Activated CD8-positive, alpha-beta T cell treated with anti-CD3 and anti-CD28 coated beads for 36 hours (primary cell): ENCODE measurements at regions not wholly inside any gene's neighbourhood (a gene's known extent, or its start where the extent isn't known, plus 50 kb on each side); places are given as distances from the start of the nearest gene placed in this dataset.
"Not testable (repeated sequence)": the region's sequence is repeated elsewhere in the genome, so short reads cannot be mapped to it uniquely, and the experiment has no call there.

ENCODE experiments used
- ATAC-seq: fragments of 200-7000 bp; cut with Tn5 transposase; one replicate; pipeline ENCODE4 v1.10.0; 2021; ENCODE audit warnings: mild to moderate bottlenecking, moderate library complexity
- CTCF ChIA-PET: fragments of 350-600 bp; sonication (Branson Sonifier 250); formaldehyde crosslinking; loops from one replicate; lab custom pipeline; 2021; ENCODE audit warnings: antibody characterized with exemption; lab: Charles Lee
- POLR2A ChIA-PET: fragments of 350-600 bp; sonication (Branson Sonifier 250); formaldehyde crosslinking; loops from one replicate; lab custom pipeline; 2021; ENCODE audit warnings: antibody characterized with exemption; lab: Charles Lee
- DNase-seq: peaks from one replicate; pipeline ENCODE4 v3.0.0-alpha.2; 2020
- H3K27ac Mint-ChIP-seq: one replicate; pipeline ENCODE4 v1.8.0; 2021; ENCODE audit warnings: mild to moderate bottlenecking, mixed read lengths
- H3K27me3 Mint-ChIP-seq: one replicate; pipeline ENCODE4 v1.8.0; 2021; ENCODE audit warnings: mixed read lengths
- H3K36me3 Mint-ChIP-seq: one replicate; pipeline ENCODE4 v1.8.0; 2021; ENCODE audit warnings: low read depth, mixed read lengths
- H3K4me1 Mint-ChIP-seq: one replicate; pipeline ENCODE4 v1.8.0; 2021; ENCODE audit warnings: low read depth, mixed read lengths
- H3K4me3 Mint-ChIP-seq: one replicate; pipeline ENCODE4 v1.8.0; 2021; ENCODE audit warnings: mild to moderate bottlenecking, moderate library complexity, mixed read lengths
- H3K9me3 Mint-ChIP-seq: one replicate; pipeline ENCODE4 v1.8.0; 2021; ENCODE audit warnings: mixed read lengths
- intact Hi-C: fragments of 100-400 bp; cut with micrococcal nuclease; formaldehyde crosslinking; loops from one replicate; pipeline ENCODE4 v1.10.0; 2022
- TF ChIP-seq, protein P1 (sequence below): fragments of 200-600 bp; IDR thresholded peaks from one replicate; pipeline ENCODE4 v1.8.0; 2022; ENCODE audit warnings: antibody characterized with exemption, mild to moderate bottlenecking

DNA sequence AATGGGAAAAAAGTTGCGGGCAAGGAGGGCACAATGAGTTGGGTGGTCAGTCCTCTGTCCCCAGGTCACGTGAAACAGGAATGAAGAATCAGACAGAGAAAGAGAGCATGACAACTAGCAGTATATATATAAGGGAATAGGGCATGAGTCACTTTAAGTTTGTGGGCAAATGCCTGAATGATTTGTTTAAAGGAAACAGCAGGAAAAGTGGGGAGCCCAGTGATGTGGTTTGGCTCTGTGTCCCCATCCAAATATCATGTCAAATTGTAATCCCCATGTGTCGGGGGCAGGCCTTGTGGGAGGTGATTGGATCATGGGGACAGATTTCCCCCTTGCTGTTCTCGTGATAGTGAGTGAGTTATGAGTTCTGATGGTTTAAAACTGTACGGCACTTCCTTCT, 195.3 kb upstream of the IGF1 start:
- DNase-seq (no peak), ATAC-seq (no peak)
- no peaks in the 10 kb centered on the region for H3K4me1 Mint-ChIP-seq
- TF ChIP-seq, protein P1, sequence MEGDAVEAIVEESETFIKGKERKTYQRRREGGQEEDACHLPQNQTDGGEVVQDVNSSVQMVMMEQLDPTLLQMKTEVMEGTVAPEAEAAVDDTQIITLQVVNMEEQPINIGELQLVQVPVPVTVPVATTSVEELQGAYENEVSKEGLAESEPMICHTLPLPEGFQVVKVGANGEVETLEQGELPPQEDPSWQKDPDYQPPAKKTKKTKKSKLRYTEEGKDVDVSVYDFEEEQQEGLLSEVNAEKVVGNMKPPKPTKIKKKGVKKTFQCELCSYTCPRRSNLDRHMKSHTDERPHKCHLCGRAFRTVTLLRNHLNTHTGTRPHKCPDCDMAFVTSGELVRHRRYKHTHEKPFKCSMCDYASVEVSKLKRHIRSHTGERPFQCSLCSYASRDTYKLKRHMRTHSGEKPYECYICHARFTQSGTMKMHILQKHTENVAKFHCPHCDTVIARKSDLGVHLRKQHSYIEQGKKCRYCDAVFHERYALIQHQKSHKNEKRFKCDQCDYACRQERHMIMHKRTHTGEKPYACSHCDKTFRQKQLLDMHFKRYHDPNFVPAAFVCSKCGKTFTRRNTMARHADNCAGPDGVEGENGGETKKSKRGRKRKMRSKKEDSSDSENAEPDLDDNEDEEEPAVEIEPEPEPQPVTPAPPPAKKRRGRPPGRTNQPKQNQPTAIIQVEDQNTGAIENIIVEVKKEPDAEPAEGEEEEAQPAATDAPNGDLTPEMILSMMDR: no peak
- intact Hi-C loops: no loop called here
- POLR2A ChIA-PET: no interaction called here
- H3K27ac Mint-ChIP-seq: no peak overlapping the region
- peaks cover 10% of the 10 kb centered on the region for H3K9me3 Mint-ChIP-seq
- H3K4me3 Mint-ChIP-seq: no peak overlapping the region
- no peaks in the 10 kb centered on the region for H3K27me3 Mint-ChIP-seq
- CTCF ChIA-PET: no interaction called here
- no peaks in the 10 kb centered on the region for H3K36me3 Mint-ChIP-seq

DNA sequence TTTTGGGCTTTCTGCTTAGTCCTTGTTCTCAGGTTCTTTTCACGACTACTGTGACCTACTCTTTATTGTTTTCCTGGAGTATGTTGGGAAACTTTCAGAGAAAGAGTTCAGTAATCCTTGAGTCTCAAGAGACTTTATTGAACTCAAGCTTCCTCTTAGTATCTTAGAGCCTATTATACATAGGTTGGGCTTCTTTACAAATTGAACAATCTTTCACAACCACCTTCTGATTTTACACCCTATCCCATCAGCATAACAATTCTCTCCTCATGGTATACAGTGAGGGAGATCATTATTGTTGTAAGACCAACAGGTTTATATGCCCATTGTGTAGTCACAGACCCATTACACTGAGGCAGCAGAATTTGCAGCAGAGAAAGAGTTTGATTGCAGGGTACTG, 193.2 kb upstream of the IGF1 start:
- peaks cover 10% of the 10 kb centered on the region for H3K9me3 Mint-ChIP-seq
- TF ChIP-seq, protein P1: no peak
- DNase-seq: no peak
- no peaks in the 10 kb centered on the region for H3K27me3 Mint-ChIP-seq
- ChIA-PET POLR2A (no interaction called here), CTCF (interaction anchor here (0.7 kb wide), 1 partner anchor 79 kb away, joined by 3 read pairs; no protein-coding TSS in a partner anchor)
- no peaks in the 10 kb centered on the region for H3K36me3 Mint-ChIP-seq
- intact Hi-C loops: no loop called here
- no peak for ATAC-seq
- H3K4me3 Mint-ChIP-seq: no peak overlapping the region
- H3K27ac Mint-ChIP-seq: no peak overlapping the region
- H3K4me1 Mint-ChIP-seq: no peaks in the 10 kb centered on the region

DNA sequence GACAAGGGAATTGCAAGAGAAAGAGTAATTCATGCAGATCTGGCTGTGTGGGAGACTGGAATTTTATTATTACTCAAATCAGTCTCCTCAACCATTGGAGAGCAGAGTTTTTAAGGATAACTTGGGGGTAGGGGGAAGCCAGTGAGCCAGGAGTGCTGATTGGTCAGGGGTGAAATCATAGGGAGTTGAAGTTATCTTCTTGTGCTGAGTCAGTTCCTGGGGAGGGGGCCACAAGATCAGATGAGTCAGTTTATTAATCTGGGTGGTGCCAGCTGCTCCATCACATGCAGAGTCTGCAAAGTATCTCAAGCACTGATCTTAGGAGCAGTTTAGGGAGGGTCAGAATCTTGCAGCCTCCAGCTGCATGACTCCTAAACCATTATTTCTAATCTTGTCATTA, 191.8 kb upstream of the IGF1 start:
- DNase-seq, H3K4me3 Mint-ChIP-seq, H3K27ac Mint-ChIP-seq, intact Hi-C loops, H3K27me3 Mint-ChIP-seq, CTCF ChIA-PET, ATAC-seq, H3K36me3 Mint-ChIP-seq, POLR2A ChIA-PET, H3K4me1 Mint-ChIP-seq, H3K9me3 Mint-ChIP-seq: not testable (repeated sequence)

DNA sequence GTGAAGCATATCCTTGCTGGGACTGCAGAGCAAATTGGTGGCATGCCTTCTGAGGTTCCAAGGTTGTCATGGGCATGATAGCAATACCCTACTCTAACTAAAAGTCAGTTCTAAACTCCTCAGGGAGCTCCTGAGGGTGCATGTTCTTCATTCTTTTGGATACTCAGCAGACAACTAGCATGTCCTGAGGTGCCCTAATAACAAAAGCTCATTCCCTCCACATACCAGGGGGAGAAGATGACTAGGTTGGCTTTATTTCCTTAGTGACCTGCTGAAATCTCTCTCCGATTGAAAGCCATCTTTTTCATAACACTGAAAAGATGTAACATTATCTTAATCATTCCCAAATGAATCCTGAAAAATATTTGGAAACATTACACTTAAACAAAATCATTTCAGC, 188.7 kb upstream of the IGF1 start:
- intact Hi-C loops: no loop called here
- no peak overlapping the region for H3K4me3 Mint-ChIP-seq
- H3K27ac Mint-ChIP-seq: no peak overlapping the region
- CTCF ChIA-PET: no interaction called here
- peaks cover 5% of the 10 kb centered on the region for H3K9me3 Mint-ChIP-seq
- no peak for ATAC-seq
- H3K36me3 Mint-ChIP-seq: no peaks in the 10 kb centered on the region
- TF ChIP-seq, protein P1: no peak
- peaks cover 3% of the 10 kb centered on the region for H3K27me3 Mint-ChIP-seq
- no peak for DNase-seq
- POLR2A ChIA-PET: no interaction called here
- no peaks in the 10 kb centered on the region for H3K4me1 Mint-ChIP-seq

DNA sequence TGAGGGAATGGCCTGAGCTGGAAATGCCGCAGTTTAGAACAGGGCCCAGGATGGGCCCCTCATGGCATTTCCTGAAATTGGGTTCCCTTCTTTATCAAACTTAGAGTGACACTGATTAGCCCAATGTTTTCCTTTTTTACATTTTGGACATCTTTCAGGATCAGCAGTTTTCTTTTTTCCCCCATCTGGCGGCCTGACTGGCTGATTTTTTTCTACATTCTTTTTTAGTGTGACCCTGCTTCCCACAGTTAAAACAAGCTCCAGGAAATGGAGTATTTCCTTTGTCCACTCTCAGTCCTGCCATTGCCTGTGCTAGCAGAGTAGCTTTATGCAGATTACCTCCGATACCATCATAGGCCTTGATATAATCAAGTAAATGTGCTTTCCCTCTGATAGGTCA, 185.8 kb upstream of the IGF1 start:
- DNase-seq, ATAC-seq, H3K4me3 Mint-ChIP-seq, H3K27ac Mint-ChIP-seq, H3K27me3 Mint-ChIP-seq, POLR2A ChIA-PET, intact Hi-C loops, H3K36me3 Mint-ChIP-seq, CTCF ChIA-PET, H3K4me1 Mint-ChIP-seq, H3K9me3 Mint-ChIP-seq: not testable (repeated sequence)

DNA sequence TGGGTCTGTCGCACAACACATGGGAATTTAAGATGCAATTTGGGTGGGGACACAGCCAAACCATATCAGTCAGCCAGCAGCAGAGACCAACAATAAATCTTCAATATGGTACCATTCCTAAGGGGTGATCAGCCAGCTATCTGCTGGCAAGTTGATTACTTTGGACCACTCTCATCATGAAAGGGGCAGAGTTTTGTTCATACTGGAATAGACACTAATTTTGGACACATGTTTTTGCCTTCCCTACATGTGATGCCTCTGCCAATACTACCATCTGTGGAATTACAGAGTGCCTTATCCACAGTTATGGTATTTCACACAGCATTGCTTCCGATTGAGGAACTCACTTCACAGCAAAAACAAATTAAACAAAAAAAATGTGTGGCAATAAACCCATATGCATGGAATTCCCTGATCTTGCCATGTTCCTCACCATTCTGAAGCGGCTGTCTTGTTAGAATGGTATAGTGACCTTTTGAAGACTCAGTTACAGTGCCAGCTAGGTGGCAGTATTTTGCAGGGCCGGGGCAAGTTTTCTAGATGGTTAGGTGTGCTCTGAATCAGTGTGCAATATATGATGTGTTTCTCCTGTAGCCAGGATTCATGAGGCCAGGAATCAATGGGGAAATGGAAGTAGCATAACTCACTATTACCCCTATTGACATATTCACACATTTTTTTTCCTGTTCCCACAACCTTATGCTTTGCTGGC, 179.0 kb upstream of the IGF1 start:
- H3K27me3 Mint-ChIP-seq: peaks cover 1% of the 10 kb centered on the region
- H3K4me1 Mint-ChIP-seq: no peaks in the 10 kb centered on the region
- ChIA-PET POLR2A (no interaction called here), CTCF (interaction anchor here (0.8 kb wide), 1 partner anchor 110 kb away, joined by 3 read pairs; no protein-coding TSS in a partner anchor)
- ATAC-seq (no peak), DNase-seq (no peak)
- H3K4me3 Mint-ChIP-seq: no peak overlapping the region
- TF ChIP-seq, protein P1: no peak
- intact Hi-C loops: no loop called here
- no peaks in the 10 kb centered on the region for H3K36me3 Mint-ChIP-seq
- H3K27ac Mint-ChIP-seq: no peak overlapping the region
- H3K9me3 Mint-ChIP-seq: peaks cover 10% of the 10 kb centered on the region
